Loucy (cell line): ENCODE measurements at regions not wholly inside any gene's neighbourhood (a gene's known extent, or its start where the extent isn't known, plus 50 kb on each side); places are given as distances from the start of the nearest gene placed in this dataset.

Source experiments
- H2AFZ ChIP-seq: fragments of 200-600 bp; sonication (generic); 2 replicates; pipeline ENCODE4 v1.6.0; 2016; ENCODE audit warnings: antibody characterized with exemption, mild to moderate bottlenecking, low read length, moderate library complexity
- H3F3A ChIP-seq: fragments of 200-600 bp; 2 replicates; pipeline ENCODE4 v1.6.0; 2016; ENCODE audit warnings: antibody characterized with exemption, low read depth, mild to moderate bottlenecking
- H3K27me3 ChIP-seq: fragments of 200-600 bp; sonication (generic); 2 replicates; pipeline ENCODE4 v1.6.1; 2014; ENCODE audit warnings: low read length, mild to moderate bottlenecking; ENCODE audit not compliant: insufficient read depth, poor library complexity, severe bottlenecking
- H3K36me3 ChIP-seq: fragments of 200-600 bp; sonication (generic); 2 replicates; pipeline ENCODE4 v1.6.1; 2016; ENCODE audit warnings: low read length; ENCODE audit not compliant: insufficient read depth
- H3K4me1 ChIP-seq: fragments of 200-600 bp; sonication (generic); 2 replicates; pipeline ENCODE4 v1.5.1; 2014; ENCODE audit warnings: low read length, mild to moderate bottlenecking; ENCODE audit not compliant: insufficient read depth, poor library complexity, severe bottlenecking
- H3K4me2 ChIP-seq: fragments of 200-600 bp; sonication (generic); 2 replicates; pipeline ENCODE4 v1.6.0; 2014; ENCODE audit warnings: antibody characterized with exemption, low read length, low read depth, mild to moderate bottlenecking; ENCODE audit not compliant: poor library complexity, severe bottlenecking
- H3K4me3 ChIP-seq: fragments of 200-600 bp; sonication (generic); 2 replicates; pipeline ENCODE4 v1.5.1; 2014; ENCODE audit warnings: low read length, mild to moderate bottlenecking, mixed read lengths; ENCODE audit not compliant: poor library complexity, severe bottlenecking
- H3K79me2 ChIP-seq: fragments of 200-600 bp; sonication (generic); 2 replicates; pipeline ENCODE4 v1.6.1; 2014; ENCODE audit warnings: low read length; ENCODE audit not compliant: insufficient read depth
- H3K9ac ChIP-seq: fragments of 200-600 bp; sonication (generic); 2 replicates; pipeline ENCODE4 v1.6.0; 2014; ENCODE audit warnings: mild to moderate bottlenecking, low read depth, low read length, moderate library complexity; ENCODE audit not compliant: poor library complexity, severe bottlenecking
- H3K9me2 ChIP-seq: fragments of 200-600 bp; sonication (generic); replicated peaks from 2 replicates; pipeline ENCODE4 v1.6.1; 2016; ENCODE audit warnings: low read depth, low read length, mixed read lengths
- H3K9me3 ChIP-seq: fragments of 200-600 bp; sonication (generic); 2 replicates; pipeline ENCODE4 v1.6.1; 2014; ENCODE audit warnings: mild to moderate bottlenecking, antibody characterized with exemption, low read length, low read depth; ENCODE audit not compliant: insufficient read depth
- H4K20me1 ChIP-seq: fragments of 200-600 bp; sonication (generic); 2 replicates; pipeline ENCODE4 v1.6.0; 2014; ENCODE audit warnings: antibody characterized with exemption, low read length, mild to moderate bottlenecking; ENCODE audit not compliant: insufficient read depth, poor library complexity, severe bottlenecking
- CTCF ChIP-seq: fragments of 200-600 bp; sonication (generic); conservative IDR thresholded peaks from 2 replicates; pipeline ENCODE4 v1.5.1; 2014; ENCODE audit warnings: mild to moderate bottlenecking, antibody characterized with exemption, low read length
- EZH2phosphoT487 ChIP-seq: fragments of 200-600 bp; IDR thresholded peaks from 2 replicates; pipeline ENCODE4 v1.6.1; 2018; ENCODE audit warnings: antibody characterized with exemption, mild to moderate bottlenecking, moderate library complexity, borderline replicate concordance

GRCh38 chr4:149140841-149141240 lies 674.8 kb downstream of the IQCM start:
- Histone ChIP-seq H3F3A (no peaks in the 10 kb centered on the region), H3K4me1 (no peaks in the 10 kb centered on the region), H3K9me2 (no peaks in the 10 kb centered on the region), H3K4me3 (no peak overlapping the region), H3K36me3 (no peaks in the 10 kb centered on the region), H3K9me3 (no peaks in the 10 kb centered on the region), H3K79me2 (no peaks in the 10 kb centered on the region), H3K9ac (no peak overlapping the region), H4K20me1 (no peaks in the 10 kb centered on the region), H2AFZ (no peak overlapping the region), H3K4me2 (no peak overlapping the region), H3K27me3 (no peaks in the 10 kb centered on the region)
- TF ChIP-seq EZH2phosphoT487 (no peak), CTCF (no peak)

GRCh38 chr4:149136951-149137620 lies 678.6 kb downstream of the IQCM start:
- no peak overlapping the region for H3K4me3 ChIP-seq
- TF ChIP-seq CTCF (no peak), EZH2phosphoT487 (no peak)
- no peaks in the 10 kb centered on the region for H3K79me2 ChIP-seq
- H3K27me3 ChIP-seq = no peaks in the 10 kb centered on the region
- no peaks in the 10 kb centered on the region for H3F3A ChIP-seq
- H3K4me2 ChIP-seq = no peak overlapping the region
- H4K20me1 ChIP-seq = no peaks in the 10 kb centered on the region
- H2AFZ ChIP-seq = no peak overlapping the region
- H3K9me2 ChIP-seq = no peaks in the 10 kb centered on the region
- no peak overlapping the region for H3K9ac ChIP-seq
- no peaks in the 10 kb centered on the region for H3K9me3 ChIP-seq
- H3K36me3 ChIP-seq = no peaks in the 10 kb centered on the region
- no peaks in the 10 kb centered on the region for H3K4me1 ChIP-seq

DNA sequence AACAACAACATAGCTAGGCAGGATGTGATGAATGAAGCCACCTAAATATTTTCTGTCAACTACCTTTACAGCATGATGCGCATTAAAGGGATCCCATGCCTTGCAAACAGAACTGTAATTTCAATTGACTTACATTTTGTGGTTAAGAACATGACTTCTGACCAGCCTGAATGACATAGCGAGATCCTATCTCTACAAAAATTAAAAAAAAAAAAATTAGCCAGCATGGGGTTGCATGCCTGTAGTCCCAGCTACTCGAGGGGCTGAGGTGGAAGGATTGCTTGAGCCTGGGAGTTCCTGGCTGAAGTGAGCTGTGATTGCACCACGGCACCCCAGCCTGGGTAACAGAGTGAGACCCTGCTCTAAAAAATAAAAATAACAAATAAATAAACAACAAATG lies 680.6 kb downstream of the IQCM start:
- no peaks in the 10 kb centered on the region for H4K20me1 ChIP-seq
- no peak overlapping the region for H2AFZ ChIP-seq
- no peaks in the 10 kb centered on the region for H3K4me1 ChIP-seq
- no peaks in the 10 kb centered on the region for H3K9me2 ChIP-seq
- no peak overlapping the region for H3K4me2 ChIP-seq
- H3K79me2 ChIP-seq = no peaks in the 10 kb centered on the region
- TF ChIP-seq EZH2phosphoT487 (no peak), CTCF (no peak)
- no peaks in the 10 kb centered on the region for H3K27me3 ChIP-seq
- no peak overlapping the region for H3K4me3 ChIP-seq
- no peaks in the 10 kb centered on the region for H3F3A ChIP-seq
- no peak overlapping the region for H3K9ac ChIP-seq
- H3K36me3 ChIP-seq = no peaks in the 10 kb centered on the region
- H3K9me3 ChIP-seq = no peaks in the 10 kb centered on the region
